HG02642 (cell line): ENCODE measurements at regions not wholly inside any gene's neighbourhood (a gene's known extent, or its start where the extent isn't known, plus 50 kb on each side); places are given as distances from the start of the nearest gene placed in this dataset.
"Not testable (repeated sequence)": the region's sequence is repeated elsewhere in the genome, so short reads cannot be mapped to it uniquely, and the experiment has no call there.

ENCODE experiments used
- ATAC-seq: cut with Tn5 transposase; IDR thresholded peaks from one replicate; pipeline ENCODE4 v1.9.1; 2021; ENCODE audit warnings: mild to moderate bottlenecking; ENCODE audit not compliant: unreplicated experiment, poor library complexity

DNA sequence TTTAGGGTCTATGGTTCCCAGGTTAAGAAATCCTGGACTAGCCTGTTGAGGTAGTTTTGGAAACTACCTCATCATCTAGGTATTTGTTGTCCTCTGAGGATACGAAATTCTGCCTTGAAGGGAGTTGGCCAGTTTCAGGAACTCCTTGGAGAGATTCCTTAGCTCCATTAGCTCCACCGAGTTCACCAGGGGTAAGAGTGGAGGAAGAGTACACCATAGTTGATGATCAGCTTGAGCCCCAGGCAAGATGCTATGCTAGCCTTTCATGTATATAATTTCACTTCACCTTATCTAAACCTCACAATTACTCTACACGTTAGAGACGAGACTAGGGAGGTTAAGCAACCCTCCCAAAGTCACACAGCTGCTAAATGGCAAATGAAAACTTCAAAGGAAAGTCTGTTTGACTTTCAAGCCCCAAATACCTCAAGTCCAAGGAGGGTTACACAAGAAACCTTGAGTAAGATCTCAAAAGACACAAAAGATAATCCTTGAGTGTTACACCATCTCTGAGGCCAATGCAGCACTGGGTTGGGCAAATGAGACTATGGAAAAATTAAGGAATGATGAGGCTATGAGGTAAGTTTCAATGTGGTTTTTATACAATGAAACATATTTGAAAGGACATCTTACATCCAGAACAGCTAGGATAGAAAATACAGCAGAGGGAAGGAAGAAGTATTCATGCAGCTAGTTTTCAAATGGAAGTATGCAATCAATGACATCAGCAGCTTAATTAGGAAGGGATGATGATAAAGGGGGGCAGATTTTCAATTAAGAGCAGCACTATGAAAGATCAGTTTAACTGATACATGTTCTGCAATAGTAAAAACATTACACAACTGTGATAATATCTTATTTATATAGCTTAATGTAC is 97.2 kb upstream of the KRAS start:
- no peak for ATAC-seq

GRCh38 chr12:25341877-25342276 is 91.1 kb upstream of the KRAS start:
- ATAC-seq = not testable (repeated sequence)

- no peak for ATAC-seq
Observed at GRCh38 chr12:25337916-25338315, 87.2 kb upstream of the KRAS start.

GRCh38 chr12:25332143-25332542 is 81.4 kb upstream of the KRAS start:
- peak; percentile 84 for ATAC-seq

DNA sequence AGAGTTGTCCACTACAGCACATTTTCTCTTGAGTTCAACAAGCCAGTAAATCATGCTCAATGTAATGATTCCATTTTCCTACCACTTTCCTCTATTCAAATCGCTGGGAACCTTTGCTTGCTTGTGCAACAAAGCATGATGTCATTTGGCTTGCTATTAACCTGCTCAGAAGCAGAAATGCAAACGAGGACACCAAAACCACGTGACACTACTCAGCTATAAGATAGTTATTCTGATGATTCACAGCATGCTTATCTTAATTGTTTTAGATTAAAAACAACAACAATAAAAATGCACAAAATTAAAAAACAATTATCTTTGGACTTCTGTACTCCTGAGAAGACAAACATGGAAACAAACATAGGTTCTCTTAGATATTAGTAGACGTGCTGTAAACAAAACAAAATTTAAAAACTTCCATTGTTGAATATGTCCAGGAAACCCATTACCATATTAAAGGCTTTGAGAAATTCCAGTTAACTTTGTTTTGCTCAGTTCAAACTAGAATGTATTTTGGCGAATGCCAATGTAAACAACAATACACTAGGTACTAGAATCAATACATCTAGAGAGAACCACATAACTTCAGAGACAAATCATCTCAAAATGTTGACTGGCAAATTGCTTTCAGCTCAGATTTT is 77.5 kb upstream of the KRAS start:
- ATAC-seq = no peak

GRCh38 chr12:25327321-25327720 is 76.6 kb upstream of the KRAS start:
- ATAC-seq = no peak

- ATAC-seq = no peak
Observed at GRCh38 chr12:25326326-25326725, 75.6 kb upstream of the KRAS start.

GRCh38 chr12:25324861-25325260 is 74.1 kb upstream of the KRAS start:
- ATAC-seq = no peak

GRCh38 chr12:25323581-25323982 is 72.9 kb upstream of the KRAS start:
- no peak for ATAC-seq

DNA sequence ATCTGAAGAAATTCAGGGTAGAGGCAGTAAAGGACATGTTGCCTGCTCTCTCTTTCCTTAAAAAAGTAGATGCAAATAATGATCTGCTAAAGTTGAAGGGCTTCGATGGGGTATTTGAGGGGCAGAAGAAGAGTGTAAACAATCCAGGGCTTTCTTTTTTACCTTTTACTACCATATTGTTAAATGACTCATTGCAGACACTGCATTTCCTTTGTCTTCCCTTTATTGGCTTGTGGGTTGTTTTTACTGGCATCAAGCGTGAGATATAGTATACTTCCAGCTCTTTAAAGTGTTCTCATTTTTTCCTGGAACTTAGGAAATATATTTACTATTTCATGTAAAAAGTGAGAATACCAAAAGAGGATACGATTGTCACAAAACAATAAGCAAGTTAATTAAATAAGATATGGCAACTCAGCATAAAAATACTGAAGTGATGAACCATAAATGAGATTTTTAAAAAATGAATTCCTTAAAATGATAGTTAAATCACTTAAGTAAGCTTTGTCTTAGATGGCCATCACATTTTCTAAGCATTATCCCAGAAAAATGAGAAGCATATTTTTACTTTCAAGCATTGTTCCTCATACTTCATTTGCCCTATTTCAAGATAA is 72.3 kb upstream of the KRAS start:
- no peak for ATAC-seq

DNA sequence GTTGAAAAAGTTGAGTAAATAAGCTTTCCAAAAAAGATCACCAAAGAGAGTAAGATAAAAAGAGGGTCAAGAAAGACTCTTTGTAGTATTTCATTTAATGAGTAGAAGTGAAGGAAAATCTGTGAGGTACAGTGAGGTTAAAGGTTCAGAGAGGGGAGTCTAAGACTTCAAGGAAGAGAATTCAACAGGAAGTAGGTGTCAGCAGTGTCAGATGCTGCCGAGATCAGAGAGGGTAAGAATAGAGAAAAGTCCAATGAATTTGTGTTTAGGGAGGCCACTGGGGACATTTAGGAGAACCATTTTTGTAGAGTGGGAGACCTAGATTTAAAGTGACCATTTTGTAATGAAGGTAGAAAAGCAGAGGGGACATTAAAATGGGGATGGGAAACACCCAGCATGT is 71.6 kb upstream of the KRAS start:
- no peak for ATAC-seq

DNA sequence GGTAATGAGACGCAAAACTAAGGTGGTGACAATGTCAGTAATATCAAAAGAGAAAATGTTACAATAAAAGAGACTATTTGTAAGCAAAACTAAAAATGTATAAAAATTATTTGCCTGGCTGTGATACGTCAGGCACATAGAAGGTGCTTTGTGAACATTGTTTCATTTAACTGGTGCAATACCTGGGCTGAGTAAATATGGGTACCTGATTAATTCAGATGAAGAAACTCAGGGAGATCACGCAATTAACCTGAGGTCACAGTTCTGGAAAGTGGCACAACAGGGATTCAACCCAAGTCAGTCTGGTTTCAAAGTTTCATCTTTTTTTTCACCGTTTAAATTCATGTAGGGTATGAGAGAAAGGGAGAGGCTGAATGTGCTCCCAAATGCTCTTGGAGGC is 71.0 kb upstream of the KRAS start:
- no peak for ATAC-seq

- peak; percentile 74 for ATAC-seq
Observed at GRCh38 chr12:25320123-25321006, 69.6 kb upstream of the KRAS start.

DNA sequence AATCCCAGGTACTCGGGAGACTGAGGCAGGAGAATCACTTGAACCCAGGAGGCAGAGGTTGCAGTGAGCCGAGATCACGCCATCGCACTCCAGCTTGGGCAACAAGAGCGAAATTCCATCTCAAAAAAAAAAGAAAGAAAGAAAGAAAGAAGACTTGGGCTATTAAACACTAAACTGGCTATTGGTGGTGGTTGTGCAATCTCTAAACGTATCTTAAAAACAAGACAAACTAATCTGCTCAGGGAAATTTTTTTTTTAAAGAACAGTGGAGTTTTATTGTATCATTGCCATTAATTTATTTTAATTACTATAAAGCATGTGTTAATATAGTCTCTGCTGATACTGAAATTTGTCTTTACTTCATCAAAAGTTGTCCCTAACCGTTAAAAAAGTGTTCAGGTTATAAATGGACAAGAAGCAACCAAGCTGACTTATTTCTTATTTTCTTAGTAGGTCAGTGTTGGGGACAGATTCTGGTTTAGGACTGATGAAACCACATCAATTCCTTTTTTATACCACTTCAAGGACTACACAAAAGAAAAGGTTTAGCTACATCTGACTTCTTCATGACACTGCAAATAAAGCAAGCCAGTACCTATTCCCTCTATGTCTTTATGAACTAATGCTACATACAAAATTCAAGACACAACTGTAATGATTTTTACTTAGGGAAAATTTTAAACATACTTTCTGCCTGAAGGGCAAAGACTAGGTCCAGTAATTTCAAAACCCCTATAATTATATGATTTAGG is 68.7 kb upstream of the KRAS start:
- peak; percentile 15 for ATAC-seq

DNA sequence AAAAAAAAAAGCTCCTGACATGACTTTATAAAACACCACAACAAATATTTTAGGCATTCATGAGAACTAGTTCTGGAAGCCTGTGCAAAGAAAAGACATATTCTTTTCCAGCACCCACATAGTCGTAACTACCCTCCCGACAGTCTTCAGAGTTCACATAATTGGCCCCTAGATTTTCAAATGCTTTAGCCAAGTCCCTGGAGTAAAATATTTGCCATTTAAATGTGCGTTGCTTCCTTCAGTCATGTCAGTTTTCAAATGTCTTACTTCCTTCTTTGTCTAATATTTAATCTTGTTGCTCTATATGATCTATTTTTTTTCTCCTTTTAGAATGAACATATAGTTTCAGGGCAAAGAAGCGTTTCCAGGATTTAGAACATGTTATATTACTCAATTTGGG is 66.8 kb upstream of the KRAS start:
- ATAC-seq = no peak

- ATAC-seq = no peak
Observed at GRCh38 chr12:25315388-25315787, 64.7 kb upstream of the KRAS start.

- not testable (repeated sequence) for ATAC-seq
Observed at GRCh38 chr12:25313266-25313990, 62.7 kb upstream of the KRAS start.

DNA sequence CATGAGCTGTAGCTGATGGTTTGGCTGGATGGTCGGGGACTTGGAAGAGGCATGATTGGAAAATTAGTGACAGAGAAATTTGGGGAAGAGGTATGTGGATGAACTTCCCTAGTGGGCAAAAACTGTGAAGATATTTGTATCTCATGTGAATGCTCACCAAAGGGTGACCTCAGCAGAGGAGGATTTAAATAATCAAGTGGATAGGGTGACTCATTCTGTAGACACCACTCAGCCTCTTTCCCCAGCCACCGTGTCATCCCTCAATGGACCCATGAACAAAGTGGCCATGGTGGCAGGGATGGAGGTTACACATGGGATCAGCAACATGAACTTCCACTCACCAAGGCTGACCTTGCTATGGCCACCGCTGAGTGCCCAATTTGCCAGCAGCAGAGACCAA is 60.8 kb upstream of the KRAS start:
- no peak for ATAC-seq

DNA sequence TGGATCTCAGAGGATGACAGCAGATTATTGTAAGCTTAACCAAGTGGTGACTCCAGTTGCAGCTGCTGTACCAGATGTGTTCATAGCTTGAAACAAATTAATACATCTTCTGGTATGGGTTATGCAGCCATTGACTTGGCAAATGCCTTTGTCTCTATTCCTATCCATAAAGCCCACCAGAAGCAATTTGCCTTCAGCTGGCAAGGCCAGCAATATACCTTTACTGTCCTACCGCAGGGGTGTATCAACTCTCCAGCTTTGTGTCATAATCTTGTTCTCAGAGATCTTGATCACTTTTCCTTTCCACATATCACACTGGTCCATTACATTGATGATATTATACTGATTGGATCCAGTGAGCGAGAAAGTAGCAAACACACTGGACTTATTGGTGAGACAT is 59.3 kb upstream of the KRAS start:
- ATAC-seq = not testable (repeated sequence)
